Neural progenitor cell (in vitro differentiated cells): ENCODE measurements at regions not wholly inside any gene's neighbourhood (a gene's known extent, or its start where the extent isn't known, plus 50 kb on each side); places are given as distances from the start of the nearest gene placed in this dataset.

Experiments
- EZH2 ChIP-seq: fragments of 200-600 bp; sonication (generic); IDR thresholded peaks from 2 replicates; pipeline ENCODE4 v1.6.1; 2017; ENCODE audit warnings: antibody characterized with exemption, mild to moderate bottlenecking, moderate library complexity
- TF ChIP-seq, protein P1 (sequence below): fragments of 200-600 bp; sonication (generic); IDR thresholded peaks from 2 replicates; pipeline ENCODE4 v1.5.1; 2017; ENCODE audit warnings: antibody characterized with exemption, mild to moderate bottlenecking

- TF ChIP-seq, protein P1, sequence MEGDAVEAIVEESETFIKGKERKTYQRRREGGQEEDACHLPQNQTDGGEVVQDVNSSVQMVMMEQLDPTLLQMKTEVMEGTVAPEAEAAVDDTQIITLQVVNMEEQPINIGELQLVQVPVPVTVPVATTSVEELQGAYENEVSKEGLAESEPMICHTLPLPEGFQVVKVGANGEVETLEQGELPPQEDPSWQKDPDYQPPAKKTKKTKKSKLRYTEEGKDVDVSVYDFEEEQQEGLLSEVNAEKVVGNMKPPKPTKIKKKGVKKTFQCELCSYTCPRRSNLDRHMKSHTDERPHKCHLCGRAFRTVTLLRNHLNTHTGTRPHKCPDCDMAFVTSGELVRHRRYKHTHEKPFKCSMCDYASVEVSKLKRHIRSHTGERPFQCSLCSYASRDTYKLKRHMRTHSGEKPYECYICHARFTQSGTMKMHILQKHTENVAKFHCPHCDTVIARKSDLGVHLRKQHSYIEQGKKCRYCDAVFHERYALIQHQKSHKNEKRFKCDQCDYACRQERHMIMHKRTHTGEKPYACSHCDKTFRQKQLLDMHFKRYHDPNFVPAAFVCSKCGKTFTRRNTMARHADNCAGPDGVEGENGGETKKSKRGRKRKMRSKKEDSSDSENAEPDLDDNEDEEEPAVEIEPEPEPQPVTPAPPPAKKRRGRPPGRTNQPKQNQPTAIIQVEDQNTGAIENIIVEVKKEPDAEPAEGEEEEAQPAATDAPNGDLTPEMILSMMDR = no peak
- no peak for TF ChIP-seq EZH2
Measured at GRCh38 chr4:97468272-97468671, 675.0 kb downstream of the STPG2 start.
